ENCODE measurements at regions not wholly inside any gene's neighbourhood (a gene's known extent, or its start where the extent isn't known, plus 50 kb on each side); places are given as distances from the start of the nearest gene placed in this dataset.

GRCh38 chr11:119789766-119790407 lies 60.9 kb upstream of the NECTIN1 start:
- TF ChIP-seq CTCF (IDR thresholded peaks at IDR 0.05) (no peak), POLR2A (IDR thresholded peaks at IDR 0.05) (no peak)
